A549 (cell line): ENCODE measurements at regions not wholly inside any gene's neighbourhood (a gene's known extent, or its start where the extent isn't known, plus 50 kb on each side); places are given as distances from the start of the nearest gene placed in this dataset.
A peak's percentile ranks its signal among the peaks of the same experiment; 100 is the strongest.
"Not testable (repeated sequence)": the region's sequence is repeated elsewhere in the genome, so short reads cannot be mapped to it uniquely, and the experiment has no call there.

ENCODE experiments used
- ATAC-seq, 2 experiments: fragments of 200-7000 bp in 1 of 2; fragments of >200 bp in 1 of 2; cut with Nextera tagmentation in 1 of 2; cut with Tn5 transposase in 1 of 2; 3 replicates each; pipeline versions ENCODE4 v1.8.0 to v1.9.1; 2018 to 2020; ENCODE audit warnings: mild to moderate bottlenecking in 1 of 2, moderate library complexity in 1 of 2
- CTCF ChIA-PET: fragments of 300-600 bp; sonication (Branson Sonifier 250); formaldehyde crosslinking; extraction: SDS; loops from one replicate; lab custom pipeline; 2021; ENCODE audit warnings: antibody characterized with exemption, inconsistent platforms; lab: Yijun Ruan, JAX
- POLR2A ChIA-PET: fragments of 350-600 bp; formaldehyde crosslinking; extraction: SDS; loops from one replicate; lab custom pipeline; 2021; ENCODE audit warnings: antibody characterized with exemption, inconsistent platforms; lab: Yijun Ruan, JAX
- DNase-seq, 2 experiments: peaks; one replicate each; pipeline versions ENCODE4 v3.0.0 to v3.0.0-alpha.2; 2011 to 2016; ENCODE audit warnings: low read depth in 1 of 2, low spot score in 1 of 2
- FAIRE-seq: peaks from 2 replicates; lab custom pipeline; 2011; peaks lifted over from hg19 to GRCh38; lab: Jason Lieb, UNC
- H3K27ac ChIP-seq, 2 experiments: fragments of >200 bp; sonication (Bioruptor Twin); formaldehyde crosslinking; 3 replicates each; pipeline ENCODE4 v1.5.1; 2016 to 2017
- H3K4me1 ChIP-seq: fragments of >200 bp; sonication (Bioruptor Twin); formaldehyde crosslinking; 3 replicates; pipeline ENCODE4 v1.6.1; 2016
- H3K4me2 ChIP-seq: fragments of >200 bp; sonication (Bioruptor Twin); formaldehyde crosslinking; 3 replicates; pipeline ENCODE4 v1.6.1; 2016
- H3K4me3 ChIP-seq: fragments of >200 bp; sonication (Bioruptor Twin); formaldehyde crosslinking; 3 replicates; pipeline ENCODE4 v1.5.1; 2016
- H3K9me3 ChIP-seq: fragments of >200 bp; sonication (Bioruptor Twin); formaldehyde crosslinking; 3 replicates; pipeline ENCODE4 v1.6.1; 2016
- ATOH8 ChIP-seq: fragments of 250-450 bp; sonication (Bioruptor Pico); IDR thresholded peaks from 2 replicates; pipeline ENCODE4 v1.5.0; 2020; ENCODE audit warnings: low read depth, mild to moderate bottlenecking, moderate library complexity
- BHLHE40 ChIP-seq: IDR thresholded peaks from 2 replicates; pipeline ENCODE4 v1.6.1; 2012; ENCODE audit warnings: low read depth, low read length, inconsistent platforms
- CBX2 ChIP-seq: fragments of 200-600 bp; sonication (generic); IDR thresholded peaks from 2 replicates; pipeline ENCODE4 v1.6.1; 2016; ENCODE audit warnings: low read depth, mild to moderate bottlenecking, borderline replicate concordance
- CHD2 ChIP-seq: fragments of 150-350 bp; IDR thresholded peaks from 2 replicates; pipeline ENCODE4 v1.6.1; 2014; ENCODE audit warnings: low read length; ENCODE audit not compliant: partially characterized antibody
- EHF ChIP-seq: fragments of 250-450 bp; sonication (Bioruptor Pico); IDR thresholded peaks from 2 replicates; pipeline ENCODE4 v1.5.0; 2020; ENCODE audit warnings: mild to moderate bottlenecking
- ELK1 ChIP-seq: fragments of 150-350 bp; IDR thresholded peaks from 2 replicates; pipeline ENCODE4 v1.6.1; 2014; ENCODE audit warnings: low read depth, mild to moderate bottlenecking, low read length
- HES2 ChIP-seq: fragments of >200 bp; sonication (Bioruptor Twin); formaldehyde crosslinking; IDR thresholded peaks from 2 replicates; pipeline ENCODE4 v1.6.1; 2016
- HOXA7 ChIP-seq: fragments of 250-450 bp; sonication (Bioruptor Pico); IDR thresholded peaks from 2 replicates; pipeline ENCODE4 v1.5.0; 2020; ENCODE audit warnings: mild to moderate bottlenecking, moderate library complexity
- HOXB5 ChIP-seq: fragments of 250-450 bp; sonication (Bioruptor Pico); IDR thresholded peaks from 2 replicates; pipeline ENCODE4 v1.5.0; 2020; ENCODE audit warnings: mild to moderate bottlenecking, moderate library complexity
- JUNB ChIP-seq: fragments of >200 bp; sonication (Bioruptor Twin); formaldehyde crosslinking; IDR thresholded peaks from 2 replicates; pipeline ENCODE4 v1.6.1; 2016
- KDM5A ChIP-seq: fragments of 200-600 bp; sonication (generic); IDR thresholded peaks from 2 replicates; pipeline ENCODE4 v1.6.1; 2016; ENCODE audit warnings: antibody characterized with exemption, mild to moderate bottlenecking
- MAFK ChIP-seq: fragments of 450-650 bp; IDR thresholded peaks from 2 replicates; pipeline ENCODE4 v1.6.1; 2014; ENCODE audit not compliant: partially characterized antibody
- MAZ ChIP-seq: fragments of 150-350 bp; IDR thresholded peaks from 2 replicates; pipeline ENCODE4 v1.6.1; 2014; ENCODE audit warnings: antibody characterized with exemption, low read depth, low read length, borderline replicate concordance
- PBX3 ChIP-seq: IDR thresholded peaks from 2 replicates; pipeline ENCODE4 v1.6.1; 2012
- POLR2A ChIP-seq: IDR thresholded peaks from 2 replicates; pipeline ENCODE4 v1.6.1; 2012; ENCODE audit warnings: mild to moderate bottlenecking, low read length
- POLR2AphosphoS2 ChIP-seq: conservative IDR thresholded peaks from 2 replicates; pipeline ENCODE4 v1.6.1; 2012; ENCODE audit warnings: low read length, improper control_type of control experiment, inconsistent platforms
- RNF2 ChIP-seq: fragments of 200-600 bp; sonication (generic); IDR thresholded peaks from 2 replicates; pipeline ENCODE4 v1.6.1; 2016; ENCODE audit warnings: low read depth, mild to moderate bottlenecking, antibody characterized with exemption, moderate library complexity, borderline replicate concordance
- ZFP36 ChIP-seq: fragments of 450-650 bp; IDR thresholded peaks from 2 replicates; pipeline ENCODE4 v1.6.1; 2014; ENCODE audit warnings: borderline replicate concordance; ENCODE audit not compliant: partially characterized antibody
- ZNF302 ChIP-seq: fragments of 250-450 bp; sonication (Bioruptor Pico); IDR thresholded peaks from 2 replicates; pipeline ENCODE4 v1.9.0; 2021; ENCODE audit warnings: inconsistent platforms, mild to moderate bottlenecking, moderate library complexity
- ZSCAN20 ChIP-seq: fragments of 250-450 bp; sonication (Bioruptor Pico); IDR thresholded peaks from 2 replicates; pipeline ENCODE4 v1.8.0; 2022; ENCODE audit warnings: mild to moderate bottlenecking, moderate library complexity
- WGBS: methylation state at CpG from one replicate; pipeline ENCODE4 v1.1.6; 2017; ENCODE audit errors: missing lambda C conversion rate; 5-methylcytosine and 5-hydroxymethylcytosine counted together
- TF ChIP-seq, protein P1 (sequence below): fragments of >200 bp; sonication (Bioruptor Twin); formaldehyde crosslinking; IDR thresholded peaks from 3 replicates; pipeline ENCODE4 v1.6.1; 2016

DNA sequence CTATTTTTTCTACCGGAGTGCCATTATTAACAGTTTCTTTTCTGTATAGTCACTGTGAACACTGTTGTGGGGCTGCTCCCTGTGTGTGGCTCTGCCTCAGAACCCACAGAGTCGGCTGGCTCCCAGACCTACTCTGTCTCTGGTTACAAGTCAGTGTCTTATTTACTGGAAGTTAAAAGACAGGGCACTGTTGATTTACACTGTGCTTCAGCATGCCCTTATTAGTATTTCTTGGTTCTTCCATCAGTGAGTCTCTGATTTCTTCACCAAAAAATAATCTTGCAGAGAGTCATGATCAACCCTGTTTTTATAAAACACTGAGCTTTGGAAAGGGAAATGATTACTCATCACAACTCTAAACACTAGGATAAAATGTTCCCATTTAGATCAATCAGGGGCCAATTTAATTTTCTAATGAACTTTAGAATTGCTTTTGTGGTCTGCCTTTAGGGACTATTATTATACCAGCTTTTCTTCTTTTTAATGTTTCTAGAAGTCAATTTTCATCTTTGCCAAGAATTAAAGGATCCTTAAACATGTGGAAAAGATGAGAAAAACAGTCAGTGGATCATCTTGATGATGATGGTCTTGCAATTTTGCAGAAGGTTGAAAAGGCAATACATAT lies 92.6 kb downstream of the UTRN start:
- WGBS = 71% methylated on average over 2 of the region's 2 CpGs
- no peak for ATAC-seq
- Histone ChIP-seq H3K27ac (0 out of 6 replicates have a peak overlapping the region, but pooled peaks of 1 of the 2 experiments have one; percentile 24), H3K4me1 (peaks cover 16% of the 10 kb centered on the region), H3K9me3 (peaks cover 12% of the 10 kb centered on the region), H3K4me2 (no peak overlapping the region), H3K4me3 (no peak overlapping the region)
- TF ChIP-seq JUNB (no peak), PBX3 (no peak), MAZ (no peak), HES2 (no peak), RNF2 (no peak), ZNF302 (CRISPR knock-in tag) (no peak), POLR2A (no peak), EHF (CRISPR knock-in tag) (no peak), CBX2 (no peak), KDM5A (no peak)
- CTCF ChIA-PET = interaction anchor here (1.0 kb wide), 1 partner anchor 30 kb away, joined by 4 read pairs; no protein-coding TSS in a partner anchor
- no peak for DNase-seq
- no peak for FAIRE-seq
- POLR2A ChIA-PET = no interaction called here

DNA sequence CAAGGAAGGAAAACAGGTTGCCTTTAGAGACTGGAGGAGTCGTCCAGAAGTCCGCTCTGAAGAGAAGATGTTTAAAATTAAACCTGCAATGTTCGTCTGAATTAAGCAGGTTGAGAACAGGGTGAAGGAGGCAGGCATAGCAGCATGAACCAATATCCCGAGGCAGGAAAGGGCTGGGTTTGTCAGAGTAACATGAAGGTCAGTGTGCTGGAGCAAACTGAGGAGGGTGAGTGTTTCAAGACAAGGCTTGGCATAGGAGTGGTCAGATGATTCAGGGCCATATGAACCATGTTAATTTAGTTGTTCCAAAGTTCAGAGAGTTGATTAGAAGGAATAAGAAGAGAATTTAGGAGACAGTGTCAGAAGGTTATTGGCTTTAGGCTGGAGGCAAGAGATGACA lies 93.3 kb downstream of the UTRN start:
- no peak overlapping the region for H3K4me2 ChIP-seq
- no peak overlapping the region for H3K4me3 ChIP-seq
- H3K9me3 ChIP-seq = peaks cover 12% of the 10 kb centered on the region
- peaks cover 16% of the 10 kb centered on the region for H3K4me1 ChIP-seq
- H3K27ac ChIP-seq = no peak overlapping the region
- DNase-seq = no peak
- POLR2A ChIA-PET = no interaction called here
- WGBS = 56% methylated on average over 4 of the region's 4 CpGs
- no peak for ATAC-seq
- no peak for FAIRE-seq
- no peak for TF ChIP-seq ATOH8 (CRISPR knock-in tag)
- TF ChIP-seq POLR2AphosphoS2 = no peak
- TF ChIP-seq ZSCAN20 (CRISPR knock-in tag) = no peak
- TF ChIP-seq HOXB5 = no peak
- TF ChIP-seq, protein P1, sequence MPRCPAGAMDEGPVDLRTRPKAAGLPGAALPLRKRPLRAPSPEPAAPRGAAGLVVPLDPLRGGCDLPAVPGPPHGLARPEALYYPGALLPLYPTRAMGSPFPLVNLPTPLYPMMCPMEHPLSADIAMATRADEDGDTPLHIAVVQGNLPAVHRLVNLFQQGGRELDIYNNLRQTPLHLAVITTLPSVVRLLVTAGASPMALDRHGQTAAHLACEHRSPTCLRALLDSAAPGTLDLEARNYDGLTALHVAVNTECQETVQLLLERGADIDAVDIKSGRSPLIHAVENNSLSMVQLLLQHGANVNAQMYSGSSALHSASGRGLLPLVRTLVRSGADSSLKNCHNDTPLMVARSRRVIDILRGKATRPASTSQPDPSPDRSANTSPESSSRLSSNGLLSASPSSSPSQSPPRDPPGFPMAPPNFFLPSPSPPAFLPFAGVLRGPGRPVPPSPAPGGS = no peak
- no peak for TF ChIP-seq HES2
- no peak for TF ChIP-seq ELK1
- no peak for TF ChIP-seq CHD2
- TF ChIP-seq BHLHE40 = no peak
- TF ChIP-seq, all 56 proteins: peak for 0
- CTCF ChIA-PET = interaction anchor here (1.0 kb wide), 1 partner anchor 31 kb away, joined by 4 read pairs; no protein-coding TSS in a partner anchor

DNA sequence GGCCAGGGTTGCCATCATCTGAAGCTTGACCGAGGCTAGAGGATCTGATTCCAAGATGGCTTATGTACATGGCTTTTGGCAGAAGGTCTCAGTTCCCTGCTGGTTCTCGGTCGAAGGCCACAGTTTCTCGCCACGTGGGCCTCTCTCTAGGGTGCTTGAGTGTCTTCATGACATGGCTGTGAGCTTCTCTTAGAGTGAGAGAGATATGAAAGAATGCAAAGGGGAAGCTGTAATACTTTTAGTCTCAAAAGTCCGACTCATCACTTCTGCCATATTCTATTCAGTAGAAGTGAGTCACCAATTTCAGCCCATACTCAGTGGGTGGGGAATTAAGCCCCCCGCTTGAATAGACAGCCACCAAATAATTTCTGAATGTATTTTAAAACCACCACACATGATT lies 94.2 kb downstream of the UTRN start:
- H3K9me3 ChIP-seq = peaks cover 12% of the 10 kb centered on the region
- CTCF ChIA-PET = no interaction called here
- no peak overlapping the region for H3K4me2 ChIP-seq
- FAIRE-seq (no peak), ATAC-seq (no peak), DNase-seq (no peak)
- POLR2A ChIA-PET = no interaction called here
- H3K4me1 ChIP-seq = peaks cover 16% of the 10 kb centered on the region
- TF ChIP-seq ZFP36 (no peak), MAFK (peak; percentile 70), HOXA7 (CRISPR knock-in tag) (no peak)
- no peak overlapping the region for H3K4me3 ChIP-seq
- H3K27ac ChIP-seq = no peak overlapping the region
- 87% methylated on average over 6 of the region's 7 CpGs for WGBS

DNA sequence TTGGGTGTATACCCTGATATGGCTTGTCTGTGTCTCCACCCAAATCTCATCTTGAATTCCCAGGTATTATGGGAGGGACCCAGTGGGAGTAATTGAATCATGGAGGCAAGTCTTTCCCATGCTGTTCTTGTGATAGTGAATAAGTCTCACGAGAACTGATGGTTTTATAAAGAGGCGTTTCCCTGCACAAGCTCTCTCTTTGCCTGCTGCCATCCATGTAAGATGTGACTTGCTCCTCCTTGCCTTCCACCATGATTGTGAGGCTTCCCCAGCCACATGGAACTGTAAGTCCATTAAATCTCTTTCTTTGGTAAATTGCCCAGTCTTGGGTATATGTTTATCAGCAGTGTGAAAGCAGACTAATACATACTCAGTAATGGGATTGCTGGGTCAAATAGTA lies 96.4 kb downstream of the UTRN start:
- ATAC-seq, POLR2A ChIA-PET, CTCF ChIA-PET, DNase-seq, H3K4me2 ChIP-seq, FAIRE-seq, H3K4me3 ChIP-seq, H3K27ac ChIP-seq, H3K4me1 ChIP-seq: not testable (repeated sequence)
- WGBS = 100% methylated on average over 2 of the region's 2 CpGs
- H3K9me3 ChIP-seq = peaks cover 12% of the 10 kb centered on the region
